Activated CD8-positive, alpha-beta memory T cell treated with anti-CD3 and anti-CD28 coated beads for 1 hour (primary cell): ENCODE measurements at regions not wholly inside any gene's neighbourhood (a gene's known extent, or its start where the extent isn't known, plus 50 kb on each side); places are given as distances from the start of the nearest gene placed in this dataset.
"Not testable (repeated sequence)": the region's sequence is repeated elsewhere in the genome, so short reads cannot be mapped to it uniquely, and the experiment has no call there.

Source experiments
- DNase-seq, 2 donors: peaks; one replicate each; pipeline ENCODE4 v3.0.0-alpha.2; 2020; ENCODE audit warnings: low read depth in 1 of 2; ENCODE audit errors: extremely low read depth in 1 of 2

- no peak for DNase-seq
Observed at GRCh38 chr2:180927030-180927686, 53.2 kb upstream of the UBE2E3 start.

- no peak for DNase-seq
Observed at GRCh38 chr2:180925700-180926099, 54.7 kb upstream of the UBE2E3 start.

- no peak for DNase-seq
Observed at GRCh38 chr2:180924063-180924462, 56.3 kb upstream of the UBE2E3 start.

DNA sequence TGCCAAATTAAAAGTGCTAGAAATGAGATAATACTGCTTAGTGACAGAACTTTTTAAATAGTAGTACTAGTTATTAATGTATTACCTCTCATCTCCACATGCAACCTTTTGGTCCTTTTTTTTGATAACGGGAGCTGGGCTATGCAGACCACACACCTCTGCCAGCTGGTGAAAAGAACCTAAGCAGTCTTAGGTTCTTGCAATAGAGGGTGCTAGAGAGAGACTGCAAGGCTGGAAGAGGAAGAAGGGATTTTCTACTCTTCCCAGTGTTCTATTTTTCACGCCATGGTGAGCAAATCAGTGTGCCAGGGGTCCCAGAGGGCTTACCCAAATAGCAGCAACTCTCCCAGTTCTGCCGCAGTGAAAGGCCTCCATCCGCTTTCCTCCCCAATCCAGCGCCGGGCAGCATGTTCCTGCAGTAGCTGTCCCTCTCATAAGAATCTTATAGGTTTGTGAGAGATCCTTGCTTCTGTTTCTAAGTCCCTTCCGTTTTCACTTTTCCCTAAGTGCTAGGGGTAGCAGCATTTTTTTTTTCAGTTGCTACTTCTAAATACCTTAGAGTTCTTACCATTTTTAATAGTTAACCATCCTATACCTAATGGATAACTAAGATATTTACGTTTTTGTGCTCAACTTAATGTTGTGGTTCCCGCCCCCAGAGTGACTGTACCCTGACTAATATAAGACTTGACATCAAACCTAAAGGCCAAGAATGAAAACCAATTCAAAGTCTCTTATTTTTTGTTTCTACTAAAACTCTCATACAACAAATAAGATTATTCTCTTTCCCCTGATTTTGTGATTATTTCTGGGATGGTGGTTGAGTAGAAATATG is 69.4 kb upstream of the UBE2E3 start:
- no peak for DNase-seq

- DNase-seq: no peak
Observed at GRCh38 chr2:180907731-180908130, 72.7 kb upstream of the UBE2E3 start.

DNA sequence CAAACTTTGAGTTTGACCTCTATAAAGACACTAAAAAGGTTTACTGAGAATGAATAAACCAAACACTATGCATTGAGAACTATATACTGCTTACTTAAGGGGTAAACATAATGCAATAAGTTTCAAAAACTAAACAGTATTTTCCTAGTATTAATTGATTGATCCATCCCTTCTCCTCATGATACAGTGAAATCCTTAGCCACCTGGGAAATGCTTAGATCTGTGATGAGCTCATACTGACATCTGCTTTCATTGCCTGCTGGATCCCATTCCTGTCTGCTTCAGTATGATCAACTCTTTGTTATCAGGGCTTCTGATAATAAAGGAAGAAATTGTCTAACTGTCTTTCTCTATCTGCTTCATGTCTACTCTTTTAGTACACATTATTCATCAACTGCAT is 74.9 kb upstream of the UBE2E3 start:
- DNase-seq: no peak

DNA sequence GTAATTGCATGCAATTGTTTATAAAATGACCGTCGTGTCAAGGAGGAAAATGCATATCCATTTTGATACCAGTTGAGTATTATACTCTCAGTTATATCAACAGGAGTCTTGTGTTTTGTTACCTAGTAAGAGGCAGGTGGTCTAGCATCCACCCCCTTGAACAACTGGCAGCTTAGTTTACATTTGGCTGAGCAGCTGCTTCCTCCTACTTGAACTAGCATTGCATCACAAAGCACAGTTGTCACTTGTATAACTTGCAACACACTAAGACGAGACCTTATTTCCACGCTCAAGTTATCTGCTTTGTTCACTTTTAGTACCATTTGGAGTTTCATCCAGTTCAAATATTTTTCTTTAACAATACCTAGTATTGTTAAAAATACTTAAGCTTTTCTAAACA is 75.4 kb upstream of the UBE2E3 start:
- DNase-seq: no peak

DNA sequence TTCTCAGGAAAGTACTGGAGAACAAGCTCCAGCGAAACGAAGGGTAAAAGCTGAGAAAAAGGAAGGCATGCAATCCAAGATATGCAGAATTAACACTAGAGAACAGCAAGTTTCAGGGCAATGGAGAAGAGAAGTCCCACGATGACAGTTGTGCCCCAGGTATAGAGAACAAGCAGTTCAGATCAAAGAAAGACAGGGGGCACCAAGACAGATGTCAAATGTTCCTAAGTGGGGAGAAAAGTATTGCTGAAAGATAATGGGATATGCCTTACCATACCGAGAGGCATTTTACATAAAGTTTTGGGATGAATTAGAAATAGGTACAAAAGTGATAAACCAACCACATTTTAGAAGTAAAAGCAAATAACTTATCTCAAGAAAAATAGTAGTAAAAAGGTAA is 79.1 kb upstream of the UBE2E3 start:
- no peak for DNase-seq

GRCh38 chr2:180893752-180894151 is 86.7 kb upstream of the UBE2E3 start:
- no peak for DNase-seq

DNA sequence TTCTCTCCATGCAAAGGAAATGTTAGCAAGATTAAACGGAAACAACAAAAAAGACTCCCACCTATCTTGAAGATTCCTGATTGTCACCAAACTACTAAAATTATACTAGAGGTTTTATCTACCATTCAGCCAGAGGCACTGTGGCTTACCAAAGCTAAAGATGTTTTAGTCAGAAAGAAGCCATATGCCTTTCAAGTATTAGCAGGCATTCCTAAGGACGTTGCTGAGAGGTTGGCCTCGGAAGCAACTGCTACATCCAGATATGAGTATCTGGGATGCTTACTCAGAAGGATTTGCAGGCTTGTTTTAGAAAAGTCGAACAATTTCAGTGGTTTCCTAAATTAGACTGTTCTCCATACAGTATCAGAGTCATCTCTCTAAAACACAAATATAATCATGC is 88.3 kb upstream of the UBE2E3 start:
- no peak for DNase-seq

DNA sequence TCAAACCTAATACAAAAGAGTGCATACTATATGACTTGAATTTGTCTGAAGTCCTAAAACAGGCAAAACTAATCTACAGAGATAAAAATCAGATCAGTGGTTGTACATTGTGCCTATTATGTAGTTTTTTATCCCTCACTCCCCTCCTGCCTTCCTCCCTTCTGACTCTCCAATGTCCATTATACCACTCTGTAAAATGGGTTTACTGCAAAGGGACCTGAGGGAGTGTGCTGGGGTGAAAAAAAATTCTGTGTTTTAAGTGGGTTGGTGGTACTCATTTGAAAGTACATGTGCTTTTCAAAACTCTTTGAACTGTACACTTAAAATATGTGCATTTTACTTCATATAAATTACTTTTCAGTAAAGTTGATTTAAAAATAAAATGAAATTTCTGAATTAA is 89.0 kb upstream of the UBE2E3 start:
- DNase-seq: no peak

- DNase-seq: no peak
Observed at GRCh38 chr2:180890781-180891180, 89.6 kb upstream of the UBE2E3 start.

- DNase-seq: no peak
Observed at GRCh38 chr2:180882959-180883358, 97.4 kb upstream of the UBE2E3 start.

- DNase-seq: no peak
Observed at GRCh38 chr2:180876506-180876905, 103.9 kb upstream of the UBE2E3 start.

DNA sequence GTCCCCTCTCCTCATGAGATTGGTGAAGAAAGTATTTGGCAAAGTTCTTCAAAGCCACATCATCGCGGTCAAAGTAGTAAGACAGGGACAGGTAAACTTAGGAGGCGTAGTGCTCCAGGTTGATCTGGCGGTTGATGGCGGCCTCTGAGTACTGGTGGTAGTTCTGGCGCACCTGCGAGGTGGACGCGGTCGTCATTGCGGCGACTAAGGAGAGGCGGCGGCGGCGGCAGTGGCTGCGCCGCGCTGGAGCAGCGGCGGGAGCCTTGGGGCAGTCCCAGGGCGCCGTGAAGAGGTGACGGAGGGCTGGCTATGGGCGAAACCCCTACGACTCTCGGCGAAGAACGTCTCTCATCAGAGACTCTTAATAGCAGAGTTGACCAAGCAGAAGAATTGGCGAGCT is 107.2 kb upstream of the UBE2E3 start:
- DNase-seq: no peak

GRCh38 chr2:180872781-180873180 is 107.6 kb upstream of the UBE2E3 start:
- not testable (repeated sequence) for DNase-seq

- DNase-seq: no peak
Observed at GRCh38 chr2:180872255-180872654, 108.2 kb upstream of the UBE2E3 start.

DNA sequence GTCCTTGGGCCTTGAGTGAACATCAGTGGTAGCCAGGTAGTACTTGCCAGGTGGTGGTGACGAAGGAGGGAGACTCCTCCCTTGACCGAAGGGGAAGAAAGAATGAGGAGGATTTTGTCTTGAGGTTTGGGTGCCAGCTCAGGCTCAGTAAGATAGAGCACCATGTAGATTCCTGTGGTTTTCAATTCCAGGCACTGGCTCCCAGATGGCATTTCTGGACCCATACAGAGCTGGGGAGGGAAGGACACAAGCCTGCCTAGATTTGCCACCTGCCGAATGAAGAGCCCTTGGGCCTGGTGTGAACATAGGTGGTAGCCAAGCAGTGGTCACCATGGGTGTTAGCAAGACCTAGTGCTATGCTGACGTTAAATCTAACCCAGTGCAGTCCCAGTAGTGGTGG is 108.8 kb upstream of the UBE2E3 start:
- no peak for DNase-seq

DNA sequence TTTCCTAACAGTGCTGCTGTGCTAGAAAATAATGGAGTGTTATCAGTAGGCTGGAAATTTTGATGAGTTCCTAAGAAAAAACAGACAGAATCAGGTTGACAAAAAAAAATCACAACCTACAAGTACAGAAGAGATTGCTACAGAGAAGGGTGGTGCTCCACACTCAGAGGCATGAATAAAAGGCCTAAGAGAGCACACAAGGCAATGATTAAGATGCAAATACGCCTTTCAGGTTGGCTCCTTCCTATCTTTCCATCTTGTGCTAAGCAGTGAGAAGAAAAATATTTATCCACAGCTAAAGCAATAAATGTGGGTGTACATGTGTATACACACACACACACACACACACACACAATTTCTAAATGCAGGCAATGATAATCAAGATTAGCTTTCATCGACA is 130.6 kb upstream of the UBE2E3 start:
- DNase-seq: no peak

DNA sequence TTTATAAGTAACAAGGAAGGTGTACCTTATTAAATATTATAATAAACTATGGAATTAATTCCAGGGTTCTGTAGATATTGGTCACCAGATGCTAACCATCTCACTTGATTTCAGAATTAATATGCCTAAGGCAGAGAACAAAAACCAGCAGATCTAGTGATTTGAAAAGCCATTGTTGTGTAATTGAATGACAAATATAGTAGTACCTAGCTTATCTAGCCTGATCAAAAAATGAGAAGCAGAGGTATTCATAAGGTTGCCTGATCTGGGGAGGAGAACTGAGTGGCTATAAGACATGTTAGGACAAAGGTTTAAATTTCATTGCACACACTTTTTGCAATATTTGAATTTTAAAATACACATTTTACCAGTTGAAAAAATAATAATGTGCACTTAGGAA is 132.0 kb upstream of the UBE2E3 start:
- DNase-seq: no peak

DNA sequence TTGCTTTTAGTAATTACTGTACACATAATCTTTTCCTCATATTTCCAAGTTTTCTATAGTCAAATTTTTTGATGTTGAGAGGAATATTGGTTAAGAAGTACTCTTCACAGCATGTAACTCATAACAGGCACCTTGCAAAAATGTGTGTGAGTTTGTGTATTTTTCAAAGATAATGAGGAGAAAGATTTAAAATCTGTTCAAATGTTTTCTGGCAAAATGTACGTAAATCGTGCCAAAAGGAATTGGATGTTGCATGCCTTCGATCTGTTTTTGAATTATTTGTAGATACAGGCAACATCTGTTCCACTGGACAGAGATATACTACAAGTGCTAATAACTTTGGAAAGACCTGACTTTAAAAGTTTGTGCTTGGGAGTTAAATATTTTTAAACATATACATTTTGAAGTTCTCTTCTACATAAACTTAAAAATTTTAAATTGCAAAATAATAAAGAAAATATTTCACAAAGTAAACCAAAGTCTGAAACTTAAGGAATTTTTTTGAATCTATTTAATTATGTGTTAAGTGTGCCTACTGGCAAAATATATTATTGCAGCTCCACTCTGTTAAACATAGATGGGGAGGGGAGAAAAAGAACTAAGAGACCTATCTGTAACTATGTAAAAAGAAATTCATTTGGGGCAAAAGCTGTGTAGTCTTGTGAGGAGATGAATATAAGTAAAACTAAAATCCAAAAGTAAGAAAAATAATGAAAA is 133.5 kb upstream of the UBE2E3 start:
- no peak for DNase-seq

DNA sequence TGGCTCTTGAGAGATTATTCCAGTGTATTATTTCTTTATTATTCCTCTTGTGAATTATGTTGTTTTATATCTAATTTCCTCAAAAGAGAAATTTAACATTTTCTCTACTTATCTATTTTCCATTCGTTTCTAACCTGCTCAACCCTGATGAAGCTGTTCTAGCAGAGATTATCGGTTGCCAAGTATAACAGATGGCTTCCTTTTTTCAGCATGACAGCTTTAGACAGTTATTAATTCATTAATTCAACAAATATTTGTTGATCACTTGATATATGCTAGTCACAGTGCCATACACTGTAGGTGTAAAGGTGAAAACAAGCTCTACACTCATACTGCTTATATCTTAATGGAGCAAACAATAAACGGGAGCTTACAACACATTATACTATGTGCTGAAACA is 137.9 kb upstream of the UBE2E3 start:
- DNase-seq: no peak
